Loucy (cell line): ENCODE measurements at regions not wholly inside any gene's neighbourhood (a gene's known extent, or its start where the extent isn't known, plus 50 kb on each side); places are given as distances from the start of the nearest gene placed in this dataset.

Experiments used
- H2AFZ ChIP-seq: fragments of 200-600 bp; sonication (generic); 2 replicates; pipeline ENCODE4 v1.6.0; 2016; ENCODE audit warnings: antibody characterized with exemption, mild to moderate bottlenecking, low read length, moderate library complexity
- H3F3A ChIP-seq: fragments of 200-600 bp; 2 replicates; pipeline ENCODE4 v1.6.0; 2016; ENCODE audit warnings: antibody characterized with exemption, low read depth, mild to moderate bottlenecking
- H3K27me3 ChIP-seq: fragments of 200-600 bp; sonication (generic); 2 replicates; pipeline ENCODE4 v1.6.1; 2014; ENCODE audit warnings: low read length, mild to moderate bottlenecking; ENCODE audit not compliant: insufficient read depth, poor library complexity, severe bottlenecking
- H3K36me3 ChIP-seq: fragments of 200-600 bp; sonication (generic); 2 replicates; pipeline ENCODE4 v1.6.1; 2016; ENCODE audit warnings: low read length; ENCODE audit not compliant: insufficient read depth
- H3K4me1 ChIP-seq: fragments of 200-600 bp; sonication (generic); 2 replicates; pipeline ENCODE4 v1.5.1; 2014; ENCODE audit warnings: low read length, mild to moderate bottlenecking; ENCODE audit not compliant: insufficient read depth, poor library complexity, severe bottlenecking
- H3K4me2 ChIP-seq: fragments of 200-600 bp; sonication (generic); 2 replicates; pipeline ENCODE4 v1.6.0; 2014; ENCODE audit warnings: antibody characterized with exemption, low read length, low read depth, mild to moderate bottlenecking; ENCODE audit not compliant: poor library complexity, severe bottlenecking
- H3K4me3 ChIP-seq: fragments of 200-600 bp; sonication (generic); 2 replicates; pipeline ENCODE4 v1.5.1; 2014; ENCODE audit warnings: low read length, mild to moderate bottlenecking, mixed read lengths; ENCODE audit not compliant: poor library complexity, severe bottlenecking
- H3K79me2 ChIP-seq: fragments of 200-600 bp; sonication (generic); 2 replicates; pipeline ENCODE4 v1.6.1; 2014; ENCODE audit warnings: low read length; ENCODE audit not compliant: insufficient read depth
- H3K9ac ChIP-seq: fragments of 200-600 bp; sonication (generic); 2 replicates; pipeline ENCODE4 v1.6.0; 2014; ENCODE audit warnings: mild to moderate bottlenecking, low read depth, low read length, moderate library complexity; ENCODE audit not compliant: poor library complexity, severe bottlenecking
- H3K9me2 ChIP-seq: fragments of 200-600 bp; sonication (generic); replicated peaks from 2 replicates; pipeline ENCODE4 v1.6.1; 2016; ENCODE audit warnings: low read depth, low read length, mixed read lengths
- H3K9me3 ChIP-seq: fragments of 200-600 bp; sonication (generic); 2 replicates; pipeline ENCODE4 v1.6.1; 2014; ENCODE audit warnings: mild to moderate bottlenecking, antibody characterized with exemption, low read length, low read depth; ENCODE audit not compliant: insufficient read depth
- H4K20me1 ChIP-seq: fragments of 200-600 bp; sonication (generic); 2 replicates; pipeline ENCODE4 v1.6.0; 2014; ENCODE audit warnings: antibody characterized with exemption, low read length, mild to moderate bottlenecking; ENCODE audit not compliant: insufficient read depth, poor library complexity, severe bottlenecking
- CTCF ChIP-seq: fragments of 200-600 bp; sonication (generic); conservative IDR thresholded peaks from 2 replicates; pipeline ENCODE4 v1.5.1; 2014; ENCODE audit warnings: mild to moderate bottlenecking, antibody characterized with exemption, low read length
- EZH2phosphoT487 ChIP-seq: fragments of 200-600 bp; IDR thresholded peaks from 2 replicates; pipeline ENCODE4 v1.6.1; 2018; ENCODE audit warnings: antibody characterized with exemption, mild to moderate bottlenecking, moderate library complexity, borderline replicate concordance

- H3K9me3 ChIP-seq: no peaks in the 10 kb centered on the region
- peaks cover 6% of the 10 kb centered on the region for H3K27me3 ChIP-seq
- H3K9ac ChIP-seq: no peak overlapping the region
- peak; percentile 26 for TF ChIP-seq CTCF
- TF ChIP-seq EZH2phosphoT487: no peak
- no peaks in the 10 kb centered on the region for H4K20me1 ChIP-seq
- H3K36me3 ChIP-seq: no peaks in the 10 kb centered on the region
- no peak overlapping the region for H3K4me3 ChIP-seq
- H3K4me1 ChIP-seq: no peaks in the 10 kb centered on the region
- no peaks in the 10 kb centered on the region for H3K79me2 ChIP-seq
- H3K4me2 ChIP-seq: peak overlapping the region; percentile 26
- H3F3A ChIP-seq: no peaks in the 10 kb centered on the region
- peak overlapping the region; percentile 77 for H2AFZ ChIP-seq
- no peaks in the 10 kb centered on the region for H3K9me2 ChIP-seq
Measured at GRCh38 chr10:113232928-113233511, 283.0 kb downstream of the TCF7L2 start.

- no peaks in the 10 kb centered on the region for H3K4me1 ChIP-seq
Measured at GRCh38 chr10:113234481-113234880, 284.4 kb downstream of the TCF7L2 start.

GRCh38 chr10:113235508-113235907 lies 285.5 kb downstream of the TCF7L2 start:
- Histone ChIP-seq H3K9me2 (no peaks in the 10 kb centered on the region), H3K27me3 (no peaks in the 10 kb centered on the region), H3K4me2 (no peak overlapping the region), H3K36me3 (no peaks in the 10 kb centered on the region), H3K9me3 (no peaks in the 10 kb centered on the region), H2AFZ (no peak overlapping the region), H4K20me1 (no peaks in the 10 kb centered on the region), H3K9ac (no peak overlapping the region), H3F3A (no peaks in the 10 kb centered on the region), H3K4me1 (no peaks in the 10 kb centered on the region), H3K4me3 (no peak overlapping the region), H3K79me2 (no peaks in the 10 kb centered on the region)
- no peak for TF ChIP-seq EZH2phosphoT487
- TF ChIP-seq CTCF: no peak

More at GRCh38 chr10:113234481-113234880, 284.4 kb downstream of the TCF7L2 start:
- Histone ChIP-seq H3K9me3 (no peaks in the 10 kb centered on the region), H3K9me2 (no peaks in the 10 kb centered on the region), H3K9ac (no peak overlapping the region), H3K79me2 (no peaks in the 10 kb centered on the region), H3K4me3 (no peak overlapping the region), H3K4me2 (no peak overlapping the region), H2AFZ (no peak overlapping the region), H3F3A (no peaks in the 10 kb centered on the region), H3K27me3 (no peaks in the 10 kb centered on the region), H4K20me1 (no peaks in the 10 kb centered on the region), H3K36me3 (no peaks in the 10 kb centered on the region)
- TF ChIP-seq EZH2phosphoT487 (no peak), CTCF (no peak)
